ENCODE measurements at regions not wholly inside any gene's neighbourhood (a gene's known extent, or its start where the extent isn't known, plus 50 kb on each side); places are given as distances from the start of the nearest gene placed in this dataset.

DNA sequence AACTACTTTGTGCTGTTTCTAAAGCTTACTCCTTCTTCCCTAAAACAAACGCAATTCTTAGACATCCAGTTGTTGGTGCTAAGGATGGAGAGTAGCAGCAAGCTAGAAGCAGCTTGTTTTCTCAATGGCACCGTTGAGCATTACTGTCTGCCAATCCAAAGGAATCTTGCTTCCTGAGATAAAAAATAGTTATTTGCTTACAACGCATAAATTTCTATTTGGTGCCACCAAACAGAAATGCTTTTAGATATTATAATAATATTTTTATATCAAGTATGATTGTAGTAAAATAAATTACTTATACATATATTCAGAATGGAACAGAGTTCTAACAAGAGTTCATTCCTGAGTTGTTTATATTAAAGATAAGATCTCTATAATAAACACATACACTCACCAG, 434.7 kb downstream of the CPS1 start:
- TF ChIP-seq, protein P1, sequence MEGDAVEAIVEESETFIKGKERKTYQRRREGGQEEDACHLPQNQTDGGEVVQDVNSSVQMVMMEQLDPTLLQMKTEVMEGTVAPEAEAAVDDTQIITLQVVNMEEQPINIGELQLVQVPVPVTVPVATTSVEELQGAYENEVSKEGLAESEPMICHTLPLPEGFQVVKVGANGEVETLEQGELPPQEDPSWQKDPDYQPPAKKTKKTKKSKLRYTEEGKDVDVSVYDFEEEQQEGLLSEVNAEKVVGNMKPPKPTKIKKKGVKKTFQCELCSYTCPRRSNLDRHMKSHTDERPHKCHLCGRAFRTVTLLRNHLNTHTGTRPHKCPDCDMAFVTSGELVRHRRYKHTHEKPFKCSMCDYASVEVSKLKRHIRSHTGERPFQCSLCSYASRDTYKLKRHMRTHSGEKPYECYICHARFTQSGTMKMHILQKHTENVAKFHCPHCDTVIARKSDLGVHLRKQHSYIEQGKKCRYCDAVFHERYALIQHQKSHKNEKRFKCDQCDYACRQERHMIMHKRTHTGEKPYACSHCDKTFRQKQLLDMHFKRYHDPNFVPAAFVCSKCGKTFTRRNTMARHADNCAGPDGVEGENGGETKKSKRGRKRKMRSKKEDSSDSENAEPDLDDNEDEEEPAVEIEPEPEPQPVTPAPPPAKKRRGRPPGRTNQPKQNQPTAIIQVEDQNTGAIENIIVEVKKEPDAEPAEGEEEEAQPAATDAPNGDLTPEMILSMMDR (IDR thresholded peaks at IDR 0.05): no peak
- no peak for TF ChIP-seq POLR2A (IDR thresholded peaks at IDR 0.05)

Data from body of pancreas (tissue), 4 donors.